ENCODE measurements at regions not wholly inside any gene's neighbourhood (a gene's known extent, or its start where the extent isn't known, plus 50 kb on each side); places are given as distances from the start of the nearest gene placed in this dataset.

- Histone ChIP-seq H3K27ac (ENCODE audit: low read depth in 1 of 2, low read length in 2 of 2) (no peak overlapping the region), H2AFZ (ENCODE audit: insufficient read depth, low read depth, low read length, poor library complexity, severe bottlenecking) (no peak overlapping the region), H3K36me3 (replicated peaks in 1 of 2; ENCODE audit: control insufficient read depth in 1 of 2, insufficient read depth in 2 of 2, low read length in 2 of 2) (no peaks in the 10 kb centered on the region), H3K4me2 (replicated peaks; ENCODE audit: extremely low read depth, low read length, poor library complexity, severe bottlenecking) (no peak overlapping the region), H3K9ac (ENCODE audit: insufficient read depth, low read length, poor library complexity, severe bottlenecking) (no peak overlapping the region), H3K4me1 (ENCODE audit: control insufficient read depth in 1 of 2, insufficient read depth in 2 of 2, low read length in 2 of 2) (no peaks in the 10 kb centered on the region), H4K20me1 (ENCODE audit: insufficient read depth, low read length) (no peaks in the 10 kb centered on the region), H3K27me3 (ENCODE audit: control insufficient read depth in 2 of 2, insufficient read depth in 2 of 2, low read length in 2 of 2) (no peaks in the 10 kb centered on the region), H3K4me3 (replicated peaks in 1 of 3; ENCODE audit: low read depth in 2 of 3, low read length in 3 of 3) (no peak overlapping the region), H3K79me2 (ENCODE audit: insufficient read depth, low read length) (no peaks in the 10 kb centered on the region), H3K9me3 (replicated peaks in 1 of 2; ENCODE audit: control insufficient read depth in 1 of 2, insufficient read depth in 1 of 2, low read length in 2 of 2) (no peaks in the 10 kb centered on the region)
- 100% methylated on average over 1 of the region's 5 CpGs for WGBS (ENCODE audit: insufficient coverage)
- Mint-ChIP-seq H3K4me1 (no peaks in the 10 kb centered on the region), H3K27ac (no peak overlapping the region), H3K9me3 (peaks cover 0 to 2% (median 0%) of the 10 kb centered on the region in 7 donors), H3K27me3 (ENCODE audit: low read depth in 3 of 3) (no peaks in the 10 kb centered on the region), H3K4me3 (no peak overlapping the region), H3K36me3 (no peaks in the 10 kb centered on the region)
- no peak for DNase-seq
- no peak for TF ChIP-seq CTCF (IDR thresholded peaks at IDR 0.05)
- intact Hi-C loops (cut with micrococcal nuclease): no loop called here
Measured at GRCh38 chr7:9127901-9128300, 694.5 kb downstream of the NXPH1 start.

GRCh38 chr7:9148687-9149086 lies 715.3 kb downstream of the NXPH1 start:
- no peak for DNase-seq
- H3K4me1 ChIP-seq (ENCODE audit: control insufficient read depth in 1 of 2, insufficient read depth in 2 of 2, low read length in 2 of 2): no peaks in the 10 kb centered on the region
- no peaks in the 10 kb centered on the region for H3K36me3 ChIP-seq (replicated peaks in 1 of 2; ENCODE audit: control insufficient read depth in 1 of 2, insufficient read depth in 2 of 2, low read length in 2 of 2)
- no peak overlapping the region for H3K27ac Mint-ChIP-seq
- H3K27me3 Mint-ChIP-seq (ENCODE audit: low read depth in 3 of 3): no peaks in the 10 kb centered on the region
- H2AFZ ChIP-seq (ENCODE audit: insufficient read depth, low read depth, low read length, poor library complexity, severe bottlenecking): no peak overlapping the region
- no peak overlapping the region for H3K4me3 Mint-ChIP-seq
- H3K27ac ChIP-seq (ENCODE audit: low read depth in 1 of 2, low read length in 2 of 2): no peak overlapping the region
- no peak overlapping the region for H3K4me2 ChIP-seq (replicated peaks; ENCODE audit: extremely low read depth, low read length, poor library complexity, severe bottlenecking)
- no peak overlapping the region for H3K9ac ChIP-seq (ENCODE audit: insufficient read depth, low read length, poor library complexity, severe bottlenecking)
- H3K4me1 Mint-ChIP-seq: no peaks in the 10 kb centered on the region
- no peak overlapping the region for H3K4me3 ChIP-seq (replicated peaks in 1 of 3; ENCODE audit: low read depth in 2 of 3, low read length in 3 of 3)
- intact Hi-C loops (cut with micrococcal nuclease): no loop called here
- H3K79me2 ChIP-seq (ENCODE audit: insufficient read depth, low read length): no peaks in the 10 kb centered on the region
- H4K20me1 ChIP-seq (ENCODE audit: insufficient read depth, low read length): no peaks in the 10 kb centered on the region
- no peaks in the 10 kb centered on the region for H3K36me3 Mint-ChIP-seq
- WGBS (ENCODE audit: insufficient coverage): no CpG with 5 or more reads among the region's 1 CpG
- TF ChIP-seq CTCF (IDR thresholded peaks at IDR 0.05): no peak
- H3K9me3 ChIP-seq (replicated peaks in 1 of 2; ENCODE audit: control insufficient read depth in 1 of 2, insufficient read depth in 1 of 2, low read length in 2 of 2): peaks cover 0 to 3% of the 10 kb centered on the region in 2 donors
- H3K9me3 Mint-ChIP-seq: peaks cover 0 to 7% (median 1%) of the 10 kb centered on the region in 7 donors
- H3K27me3 ChIP-seq (ENCODE audit: control insufficient read depth in 2 of 2, insufficient read depth in 2 of 2, low read length in 2 of 2): no peaks in the 10 kb centered on the region
